ENCODE measurements at regions not wholly inside any gene's neighbourhood (a gene's known extent, or its start where the extent isn't known, plus 50 kb on each side); places are given as distances from the start of the nearest gene placed in this dataset.

GRCh38 chr9:75699017-75699416, 191.5 kb upstream of the PCSK5 start:
- TF ChIP-seq CTCF (conservative IDR thresholded peaks at IDR 0.05) = no peak
- TF ChIP-seq ZFX (IDR thresholded peaks at IDR 0.05) = no peak
